ENCODE measurements at regions not wholly inside any gene's neighbourhood (a gene's known extent, or its start where the extent isn't known, plus 50 kb on each side); places are given as distances from the start of the nearest gene placed in this dataset.

DNA sequence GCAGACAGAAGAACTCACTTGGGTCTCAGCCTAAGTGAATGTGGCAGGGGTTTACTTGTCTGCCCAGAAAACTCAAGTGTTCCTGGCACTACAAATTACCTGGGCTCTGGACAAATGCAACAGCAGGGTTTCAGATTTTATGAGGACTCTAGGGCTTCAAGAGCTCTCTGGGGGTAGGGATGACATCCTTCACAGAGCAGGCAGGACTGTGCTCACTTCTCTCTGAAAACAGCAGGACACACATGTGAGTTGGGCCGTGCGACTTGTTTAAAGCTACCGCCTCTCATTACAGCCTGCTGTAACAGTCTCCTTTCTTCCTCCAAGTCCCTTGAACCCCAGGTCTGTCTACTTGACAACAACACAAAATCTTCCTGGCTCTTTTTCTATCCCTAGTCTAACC lies 212.6 kb downstream of the EN1 start:
- Histone ChIP-seq H3K4me1 (ENCODE audit: control insufficient read depth in 2 of 2, insufficient read depth in 1 of 2, low read depth in 1 of 2, low read length in 2 of 2) (no peaks in the 10 kb centered on the region), H3K4ac (ENCODE audit: low read length) (no peak overlapping the region), H2AK5ac (ENCODE audit: low read depth, low read length) (no peak overlapping the region), H4K8ac (ENCODE audit: low read depth, low read length) (no peak overlapping the region), H3K4me3 (ENCODE audit: low read length in 2 of 2) (no peak overlapping the region), H2BK5ac (ENCODE audit: low read length) (no peak overlapping the region), H3K36me3 (replicated peaks in 1 of 2; ENCODE audit: control insufficient read depth in 2 of 2, insufficient read depth in 2 of 2, low read length in 2 of 2) (no peaks in the 10 kb centered on the region), H3K9ac (ENCODE audit: low read depth, low read length, poor library complexity) (no peak overlapping the region), H3K27ac (replicated peaks; ENCODE audit: low read length) (no peak overlapping the region), H2BK15ac (ENCODE audit: low read length) (no peak overlapping the region), H3K9me3 (replicated peaks in 1 of 2; ENCODE audit: control insufficient read depth in 2 of 2, insufficient read depth in 1 of 2, low read depth in 1 of 2, low read length in 2 of 2) (no peaks in the 10 kb centered on the region), H3K14ac (ENCODE audit: low read length) (no peak overlapping the region), H4K91ac (ENCODE audit: low read depth, low read length, poor library complexity) (no peak overlapping the region), H3K4me2 (ENCODE audit: insufficient read depth, low read length, poor library complexity, severe bottlenecking) (no peak overlapping the region), H2BK12ac (ENCODE audit: low read length) (no peak overlapping the region), H3K27me3 (ENCODE audit: control insufficient read depth in 3 of 3, insufficient read depth in 3 of 3, low read depth in 1 of 3, low read length in 3 of 3) (no peaks in the 10 kb centered on the region), H2BK120ac (ENCODE audit: low read depth, low read length) (no peak overlapping the region), H3K23ac (ENCODE audit: low read depth, low read length, poor library complexity) (no peak overlapping the region), H2AFZ (ENCODE audit: low read length) (no peak overlapping the region), H3K79me1 (ENCODE audit: low read depth, low read length) (no peaks in the 10 kb centered on the region), H3K18ac (ENCODE audit: low read length) (no peak overlapping the region)
- whole genome bisulfite sequencing, 2 donors (ENCODE audit: extremely low coverage in 2 of 2, insufficient read length in 2 of 2, insufficient replicate concordance in 1 of 2), result no CpG with 5 or more reads among the region's 3 CpGs
- no peak for DNase-seq (ENCODE audit: low spot score)

DNA sequence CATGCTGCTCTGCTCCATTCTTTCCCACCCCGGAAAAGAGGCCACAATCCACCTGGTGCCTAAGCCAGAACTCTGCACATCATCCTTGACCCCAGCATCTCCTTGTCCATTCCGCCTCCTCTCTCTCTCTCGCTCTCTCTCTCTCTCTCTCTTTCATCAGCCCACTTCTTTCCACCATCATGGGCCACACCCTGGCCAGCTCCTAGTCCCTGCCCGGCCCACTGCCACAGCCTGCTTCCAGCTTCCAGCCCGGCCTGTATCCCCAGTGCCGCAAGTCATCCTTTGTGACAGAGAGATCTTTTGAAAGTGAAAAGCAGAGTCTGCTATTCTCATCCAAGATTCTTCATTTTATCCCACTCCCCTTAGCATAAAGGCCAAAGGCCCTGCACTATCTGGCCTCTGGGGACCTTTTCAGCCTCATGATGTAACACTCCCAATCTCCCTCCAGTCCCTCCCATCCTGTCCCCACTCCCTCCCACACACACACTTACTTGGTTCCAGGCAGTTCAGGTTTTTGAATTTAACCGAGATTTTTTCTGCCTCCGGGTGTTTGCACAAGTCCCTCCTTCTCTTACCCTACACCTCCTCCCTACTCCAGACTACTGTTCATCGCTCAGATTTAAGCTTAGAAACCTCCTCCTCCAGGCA lies 214.0 kb downstream of the EN1 start:
- Histone ChIP-seq H2AK5ac (ENCODE audit: low read depth, low read length) (no peak overlapping the region), H3K79me1 (ENCODE audit: low read depth, low read length) (no peaks in the 10 kb centered on the region), H3K14ac (ENCODE audit: low read length) (no peak overlapping the region), H4K8ac (ENCODE audit: low read depth, low read length) (no peak overlapping the region), H2BK12ac (ENCODE audit: low read length) (no peak overlapping the region), H3K36me3 (replicated peaks in 1 of 2; ENCODE audit: control insufficient read depth in 2 of 2, insufficient read depth in 2 of 2, low read length in 2 of 2) (no peaks in the 10 kb centered on the region), H3K4ac (ENCODE audit: low read length) (no peak overlapping the region), H3K27me3 (ENCODE audit: control insufficient read depth in 3 of 3, insufficient read depth in 3 of 3, low read depth in 1 of 3, low read length in 3 of 3) (no peaks in the 10 kb centered on the region), H3K23ac (ENCODE audit: low read depth, low read length, poor library complexity) (no peak overlapping the region), H3K9me3 (replicated peaks in 1 of 2; ENCODE audit: control insufficient read depth in 2 of 2, insufficient read depth in 1 of 2, low read depth in 1 of 2, low read length in 2 of 2) (no peaks in the 10 kb centered on the region), H3K9ac (ENCODE audit: low read depth, low read length, poor library complexity) (no peak overlapping the region), H3K4me1 (ENCODE audit: control insufficient read depth in 2 of 2, insufficient read depth in 1 of 2, low read depth in 1 of 2, low read length in 2 of 2) (no peaks in the 10 kb centered on the region), H2BK15ac (ENCODE audit: low read length) (no peak overlapping the region), H3K27ac (replicated peaks; ENCODE audit: low read length) (no peak overlapping the region), H3K4me2 (ENCODE audit: insufficient read depth, low read length, poor library complexity, severe bottlenecking) (no peak overlapping the region), H3K18ac (ENCODE audit: low read length) (no peak overlapping the region), H4K91ac (ENCODE audit: low read depth, low read length, poor library complexity) (no peak overlapping the region), H3K4me3 (ENCODE audit: low read length in 2 of 2) (no peak overlapping the region), H2BK120ac (ENCODE audit: low read depth, low read length) (no peak overlapping the region), H2AFZ (ENCODE audit: low read length) (no peak overlapping the region), H2BK5ac (ENCODE audit: low read length) (no peak overlapping the region)
- no peak for DNase-seq (ENCODE audit: low spot score)
- no CpG with 5 or more reads among the region's 9 CpGs for WGBS, 2 donors (ENCODE audit: extremely low coverage in 2 of 2, insufficient read length in 2 of 2, insufficient replicate concordance in 1 of 2)

DNA sequence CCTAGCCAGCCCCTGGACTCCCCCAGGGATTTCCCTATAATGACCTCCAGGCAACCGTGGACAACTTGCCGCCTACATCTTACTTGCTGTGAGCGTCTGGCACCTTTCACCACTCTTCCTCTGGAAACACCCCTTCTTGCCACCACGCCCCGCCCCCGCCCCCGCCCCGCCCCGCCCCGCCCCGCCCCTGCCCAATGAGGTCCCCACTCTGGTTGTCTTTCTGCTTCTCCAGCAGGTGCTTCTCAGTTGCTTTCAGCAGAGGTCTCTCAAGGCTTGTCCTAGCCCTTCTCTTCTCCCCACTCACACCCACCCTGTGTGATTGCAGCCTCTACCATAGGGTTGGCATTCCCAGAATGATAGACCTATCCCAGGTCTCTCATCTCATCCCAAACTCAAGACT lies 214.5 kb downstream of the EN1 start:
- Histone ChIP-seq H3K23ac (ENCODE audit: low read depth, low read length, poor library complexity) (no peak overlapping the region), H3K9ac (ENCODE audit: low read depth, low read length, poor library complexity) (no peak overlapping the region), H2AFZ (ENCODE audit: low read length) (no peak overlapping the region), H2BK12ac (ENCODE audit: low read length) (no peak overlapping the region), H3K18ac (ENCODE audit: low read length) (no peak overlapping the region), H2BK15ac (ENCODE audit: low read length) (no peak overlapping the region), H2AK5ac (ENCODE audit: low read depth, low read length) (no peak overlapping the region), H3K4ac (ENCODE audit: low read length) (no peak overlapping the region), H3K36me3 (replicated peaks in 1 of 2; ENCODE audit: control insufficient read depth in 2 of 2, insufficient read depth in 2 of 2, low read length in 2 of 2) (no peaks in the 10 kb centered on the region), H3K27me3 (ENCODE audit: control insufficient read depth in 3 of 3, insufficient read depth in 3 of 3, low read depth in 1 of 3, low read length in 3 of 3) (no peaks in the 10 kb centered on the region), H2BK5ac (ENCODE audit: low read length) (no peak overlapping the region), H3K79me1 (ENCODE audit: low read depth, low read length) (no peaks in the 10 kb centered on the region), H3K14ac (ENCODE audit: low read length) (no peak overlapping the region), H3K4me3 (ENCODE audit: low read length in 2 of 2) (no peak overlapping the region), H4K8ac (ENCODE audit: low read depth, low read length) (no peak overlapping the region), H3K4me2 (ENCODE audit: insufficient read depth, low read length, poor library complexity, severe bottlenecking) (no peak overlapping the region), H3K4me1 (ENCODE audit: control insufficient read depth in 2 of 2, insufficient read depth in 1 of 2, low read depth in 1 of 2, low read length in 2 of 2) (no peaks in the 10 kb centered on the region), H3K9me3 (replicated peaks in 1 of 2; ENCODE audit: control insufficient read depth in 2 of 2, insufficient read depth in 1 of 2, low read depth in 1 of 2, low read length in 2 of 2) (no peaks in the 10 kb centered on the region), H4K91ac (ENCODE audit: low read depth, low read length, poor library complexity) (no peak overlapping the region), H2BK120ac (ENCODE audit: low read depth, low read length) (no peak overlapping the region), H3K27ac (replicated peaks; ENCODE audit: low read length) (no peak overlapping the region)
- no peak for DNase-seq (ENCODE audit: low spot score)
- no CpG with 5 or more reads among the region's 11 CpGs for WGBS, 2 donors (ENCODE audit: extremely low coverage in 2 of 2, insufficient read length in 2 of 2, insufficient replicate concordance in 1 of 2)

DNA sequence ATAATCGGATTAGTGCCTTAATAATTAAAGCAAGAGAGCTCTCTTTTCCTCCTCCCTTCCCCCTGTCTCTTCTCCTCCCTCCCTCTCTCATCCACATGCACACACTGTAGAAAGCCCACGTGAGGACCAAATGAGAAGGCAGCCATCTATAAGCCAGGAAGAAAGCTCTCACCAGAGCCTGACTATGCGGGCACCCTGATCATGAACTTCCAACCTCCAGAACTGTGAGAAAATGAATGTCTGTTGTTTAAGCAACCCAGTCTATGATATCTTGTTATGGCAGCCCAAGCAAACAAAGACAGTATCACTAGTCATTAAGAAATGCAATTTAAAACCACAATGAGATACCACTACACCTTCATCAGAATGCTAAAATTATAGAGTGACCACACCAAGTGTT lies 220.3 kb downstream of the EN1 start:
- H3K9me3 ChIP-seq (replicated peaks in 1 of 2; ENCODE audit: control insufficient read depth in 2 of 2, insufficient read depth in 1 of 2, low read depth in 1 of 2, low read length in 2 of 2), result peaks cover 0 to 2% of the 10 kb centered on the region in 2 donors
- DNase-seq (ENCODE audit: low spot score), result no peak

More for the DNA sequence above, 220.3 kb downstream of the EN1 start:
- Histone ChIP-seq H3K4me3 (ENCODE audit: low read length in 2 of 2) (no peak overlapping the region), H4K8ac (ENCODE audit: low read depth, low read length) (no peak overlapping the region), H3K23ac (ENCODE audit: low read depth, low read length, poor library complexity) (no peak overlapping the region), H3K9ac (ENCODE audit: low read depth, low read length, poor library complexity) (no peak overlapping the region), H2BK120ac (ENCODE audit: low read depth, low read length) (no peak overlapping the region), H3K14ac (ENCODE audit: low read length) (no peak overlapping the region), H3K4me1 (ENCODE audit: control insufficient read depth in 2 of 2, insufficient read depth in 1 of 2, low read depth in 1 of 2, low read length in 2 of 2) (no peaks in the 10 kb centered on the region), H3K79me1 (ENCODE audit: low read depth, low read length) (no peaks in the 10 kb centered on the region), H2BK12ac (ENCODE audit: low read length) (no peak overlapping the region), H3K36me3 (replicated peaks in 1 of 2; ENCODE audit: control insufficient read depth in 2 of 2, insufficient read depth in 2 of 2, low read length in 2 of 2) (no peaks in the 10 kb centered on the region), H4K91ac (ENCODE audit: low read depth, low read length, poor library complexity) (no peak overlapping the region), H3K27ac (replicated peaks; ENCODE audit: low read length) (no peak overlapping the region), H2AK5ac (ENCODE audit: low read depth, low read length) (no peak overlapping the region), H2AFZ (ENCODE audit: low read length) (no peak overlapping the region), H2BK15ac (ENCODE audit: low read length) (no peak overlapping the region), H2BK5ac (ENCODE audit: low read length) (no peak overlapping the region), H3K18ac (ENCODE audit: low read length) (no peak overlapping the region), H3K27me3 (ENCODE audit: control insufficient read depth in 3 of 3, insufficient read depth in 3 of 3, low read depth in 1 of 3, low read length in 3 of 3) (no peaks in the 10 kb centered on the region), H3K4ac (ENCODE audit: low read length) (no peak overlapping the region), H3K4me2 (ENCODE audit: insufficient read depth, low read length, poor library complexity, severe bottlenecking) (no peak overlapping the region)
- no CpG with 5 or more reads among the region's 3 CpGs for WGBS, 2 donors (ENCODE audit: extremely low coverage in 2 of 2, insufficient read length in 2 of 2, insufficient replicate concordance in 1 of 2)
